ENCODE measurements at regions not wholly inside any gene's neighbourhood (a gene's known extent, or its start where the extent isn't known, plus 50 kb on each side); places are given as distances from the start of the nearest gene placed in this dataset.

DNA sequence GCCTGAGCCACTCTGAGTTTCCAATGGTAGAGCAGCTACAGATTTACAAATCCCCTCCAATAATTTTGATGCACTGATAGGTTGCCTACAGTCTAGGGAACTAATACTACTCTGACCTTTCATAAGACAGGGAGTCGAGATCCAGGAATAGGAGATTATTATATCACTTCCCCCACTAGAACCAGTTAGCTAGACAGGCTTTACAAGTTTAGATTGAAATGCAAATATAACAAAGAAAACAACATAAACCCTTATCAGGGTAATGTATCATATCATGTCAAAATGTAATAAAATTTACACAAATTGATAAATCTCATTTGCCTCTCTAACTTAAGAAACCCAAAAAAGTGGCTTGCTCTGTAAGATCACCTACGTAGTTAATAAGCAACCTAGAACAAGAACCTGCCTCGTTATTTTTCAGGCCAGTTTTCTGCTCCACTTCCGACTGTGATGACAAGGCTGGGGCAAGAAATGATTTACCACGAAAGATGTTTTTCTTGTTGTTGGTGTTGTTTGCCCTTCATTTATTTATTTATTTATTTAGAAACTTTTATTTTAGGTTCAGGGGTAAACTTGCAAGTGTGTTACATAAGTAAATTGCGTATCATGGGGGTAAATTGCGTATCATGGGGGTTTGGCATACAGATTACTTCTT is 504.2 kb upstream of the ID4 start:
- Mint-ChIP-seq H3K4me1 (peaks cover 5% of the 10 kb centered on the region), H3K9me3 (no peaks in the 10 kb centered on the region), H3K36me3 (no peaks in the 10 kb centered on the region), H3K27ac (no peak overlapping the region), H3K4me3 (no peak overlapping the region), H3K27me3 (ENCODE audit: low read depth) (no peaks in the 10 kb centered on the region)
- TF ChIP-seq, protein P1, sequence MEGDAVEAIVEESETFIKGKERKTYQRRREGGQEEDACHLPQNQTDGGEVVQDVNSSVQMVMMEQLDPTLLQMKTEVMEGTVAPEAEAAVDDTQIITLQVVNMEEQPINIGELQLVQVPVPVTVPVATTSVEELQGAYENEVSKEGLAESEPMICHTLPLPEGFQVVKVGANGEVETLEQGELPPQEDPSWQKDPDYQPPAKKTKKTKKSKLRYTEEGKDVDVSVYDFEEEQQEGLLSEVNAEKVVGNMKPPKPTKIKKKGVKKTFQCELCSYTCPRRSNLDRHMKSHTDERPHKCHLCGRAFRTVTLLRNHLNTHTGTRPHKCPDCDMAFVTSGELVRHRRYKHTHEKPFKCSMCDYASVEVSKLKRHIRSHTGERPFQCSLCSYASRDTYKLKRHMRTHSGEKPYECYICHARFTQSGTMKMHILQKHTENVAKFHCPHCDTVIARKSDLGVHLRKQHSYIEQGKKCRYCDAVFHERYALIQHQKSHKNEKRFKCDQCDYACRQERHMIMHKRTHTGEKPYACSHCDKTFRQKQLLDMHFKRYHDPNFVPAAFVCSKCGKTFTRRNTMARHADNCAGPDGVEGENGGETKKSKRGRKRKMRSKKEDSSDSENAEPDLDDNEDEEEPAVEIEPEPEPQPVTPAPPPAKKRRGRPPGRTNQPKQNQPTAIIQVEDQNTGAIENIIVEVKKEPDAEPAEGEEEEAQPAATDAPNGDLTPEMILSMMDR (IDR thresholded peaks at IDR 0.05; ENCODE audit: unreplicated experiment): no peak
- DNase-seq (ENCODE audit: low spot score in 2 of 2, unreplicated experiment in 2 of 2): no peak

DNA sequence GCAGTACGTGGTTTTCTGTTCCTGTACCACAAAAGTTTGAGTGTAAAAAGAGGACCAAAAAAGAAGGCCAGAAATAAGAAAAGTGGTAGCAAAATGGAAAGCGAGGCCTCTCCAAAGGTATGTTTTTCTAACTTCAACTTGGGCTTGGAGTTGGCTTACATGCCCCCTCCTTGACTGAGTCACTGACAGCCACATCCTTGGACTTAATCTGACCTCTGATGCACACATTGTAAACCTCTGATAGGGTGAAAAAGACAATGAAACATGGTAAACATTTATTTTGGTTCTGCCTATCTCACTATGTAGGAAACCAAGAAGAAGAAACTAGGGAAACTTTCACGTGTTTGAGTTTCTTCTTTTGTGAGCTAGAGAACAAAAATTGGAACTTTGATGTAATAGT is 503.2 kb upstream of the ID4 start:
- H3K4me1 Mint-ChIP-seq: no peaks in the 10 kb centered on the region
- no peaks in the 10 kb centered on the region for H3K9me3 Mint-ChIP-seq
- DNase-seq (ENCODE audit: low spot score in 2 of 2, unreplicated experiment in 2 of 2): no peak
- no peaks in the 10 kb centered on the region for H3K27me3 Mint-ChIP-seq (ENCODE audit: low read depth)
- H3K4me3 Mint-ChIP-seq: no peak overlapping the region
- no peak overlapping the region for H3K27ac Mint-ChIP-seq
- no peaks in the 10 kb centered on the region for H3K36me3 Mint-ChIP-seq
- TF ChIP-seq, protein P1 (IDR thresholded peaks at IDR 0.05; ENCODE audit: unreplicated experiment): no peak

DNA sequence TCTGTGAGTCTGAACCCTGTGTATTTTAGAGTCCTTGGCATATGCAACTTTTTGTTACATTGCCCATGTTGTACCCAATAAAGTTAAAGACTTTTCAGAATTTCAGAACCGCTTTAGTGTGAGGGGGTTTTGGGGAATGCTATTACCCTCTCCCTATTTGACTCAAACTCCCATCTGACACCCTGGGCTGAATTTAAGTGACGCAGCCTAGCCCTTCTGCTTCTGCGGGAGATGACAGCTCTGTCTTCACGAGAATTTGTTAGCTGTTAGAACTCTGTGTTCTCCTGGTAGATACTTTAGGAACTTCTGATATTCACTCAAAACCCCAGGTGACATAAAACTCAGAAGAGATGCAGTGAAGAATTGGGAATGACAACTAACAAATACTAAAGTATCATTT is 500.6 kb upstream of the ID4 start:
- H3K27ac Mint-ChIP-seq: no peak overlapping the region
- no peak overlapping the region for H3K4me3 Mint-ChIP-seq
- H3K36me3 Mint-ChIP-seq: no peaks in the 10 kb centered on the region

DNA sequence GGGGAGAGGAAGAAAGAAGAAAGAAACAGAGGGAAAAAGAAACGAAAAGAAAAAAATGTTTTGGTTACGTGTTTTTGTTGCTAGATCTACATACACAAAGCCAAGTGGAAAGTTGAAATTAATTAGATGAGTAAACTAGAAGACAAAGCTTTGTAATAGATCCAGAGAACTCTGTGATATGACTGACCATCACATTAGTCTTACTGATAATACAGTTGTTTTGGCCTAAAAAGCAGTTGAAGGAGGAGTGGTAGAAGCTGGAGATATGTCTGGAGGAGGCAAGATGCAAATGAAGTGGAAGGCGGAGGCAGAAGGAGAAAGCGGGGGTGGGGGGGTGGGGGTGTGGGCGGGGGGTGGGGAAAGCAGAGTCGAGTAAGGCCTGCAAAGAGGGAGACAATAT is 500.1 kb upstream of the ID4 start:
- no peak overlapping the region for H3K27ac Mint-ChIP-seq
- H3K36me3 Mint-ChIP-seq: no peaks in the 10 kb centered on the region
- no peak for DNase-seq (ENCODE audit: low spot score in 2 of 2, unreplicated experiment in 2 of 2)
- TF ChIP-seq, protein P1 (IDR thresholded peaks at IDR 0.05; ENCODE audit: unreplicated experiment): no peak
- peaks cover 8% of the 10 kb centered on the region for H3K4me1 Mint-ChIP-seq
- no peaks in the 10 kb centered on the region for H3K27me3 Mint-ChIP-seq (ENCODE audit: low read depth)
- no peaks in the 10 kb centered on the region for H3K9me3 Mint-ChIP-seq
- H3K4me3 Mint-ChIP-seq: no peak overlapping the region

More for the DNA sequence above, 500.6 kb upstream of the ID4 start:
- Mint-ChIP-seq H3K9me3 (no peaks in the 10 kb centered on the region), H3K27me3 (ENCODE audit: low read depth) (no peaks in the 10 kb centered on the region), H3K4me1 (peaks cover 6% of the 10 kb centered on the region)
- TF ChIP-seq, protein P1 (IDR thresholded peaks at IDR 0.05; ENCODE audit: unreplicated experiment): no peak
- DNase-seq (ENCODE audit: low spot score in 2 of 2, unreplicated experiment in 2 of 2): no peak

DNA sequence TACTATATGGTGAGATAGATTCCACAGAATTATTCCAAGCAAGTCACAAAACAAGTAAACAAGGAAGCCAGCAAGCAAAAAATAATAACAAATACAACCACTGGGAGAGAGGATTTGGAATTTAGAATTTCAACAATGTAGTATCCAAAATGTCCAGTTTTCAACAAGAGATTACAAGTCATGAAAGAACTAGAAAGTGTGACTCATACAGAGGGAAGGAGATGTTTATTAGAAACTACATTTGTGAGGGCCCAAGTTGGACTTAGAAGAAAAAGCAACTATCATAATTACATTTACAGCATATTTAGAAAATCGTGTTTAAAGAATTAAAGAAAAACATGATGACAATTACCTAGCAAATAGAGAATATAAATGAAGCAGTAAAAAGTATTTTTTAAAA is 494.6 kb upstream of the ID4 start:
- H3K27ac Mint-ChIP-seq: no peak overlapping the region
- H3K36me3 Mint-ChIP-seq: peaks cover 6% of the 10 kb centered on the region
- H3K9me3 Mint-ChIP-seq: peaks cover 14% of the 10 kb centered on the region
- TF ChIP-seq, protein P1 (IDR thresholded peaks at IDR 0.05; ENCODE audit: unreplicated experiment): no peak
- no peak for DNase-seq (ENCODE audit: low spot score in 2 of 2, unreplicated experiment in 2 of 2)
- no peaks in the 10 kb centered on the region for H3K27me3 Mint-ChIP-seq (ENCODE audit: low read depth)
- peaks cover 8% of the 10 kb centered on the region for H3K4me1 Mint-ChIP-seq
- no peak overlapping the region for H3K4me3 Mint-ChIP-seq

DNA sequence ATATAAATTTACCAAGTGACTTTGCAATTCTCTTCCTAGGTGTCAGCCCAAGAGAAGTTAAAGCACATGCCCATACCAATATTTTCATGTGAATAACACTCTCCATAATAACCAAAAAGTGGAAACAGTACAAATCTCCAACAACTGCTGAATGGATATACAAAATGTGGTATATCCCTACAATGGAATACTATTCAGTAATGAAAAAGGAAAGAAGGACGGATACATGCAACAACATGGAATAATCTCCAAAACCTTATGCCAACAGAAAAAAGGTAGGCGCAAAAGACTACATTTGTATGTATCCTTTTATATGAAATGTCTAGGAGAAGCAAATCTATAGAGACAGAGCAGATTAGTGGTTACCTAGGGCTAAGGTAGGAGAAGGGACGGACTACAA is 487.7 kb upstream of the ID4 start:
- Mint-ChIP-seq H3K9me3 (peaks cover 19% of the 10 kb centered on the region), H3K27me3 (ENCODE audit: low read depth) (no peaks in the 10 kb centered on the region), H3K27ac (no peak overlapping the region), H3K36me3 (peaks cover 3% of the 10 kb centered on the region), H3K4me3 (no peak overlapping the region), H3K4me1 (peaks cover 2% of the 10 kb centered on the region)
- DNase-seq (ENCODE audit: low spot score in 2 of 2, unreplicated experiment in 2 of 2): no peak
- TF ChIP-seq, protein P1 (IDR thresholded peaks at IDR 0.05; ENCODE audit: unreplicated experiment): no peak
